ENCODE measurements at regions not wholly inside any gene's neighbourhood (a gene's known extent, or its start where the extent isn't known, plus 50 kb on each side); places are given as distances from the start of the nearest gene placed in this dataset.

GRCh38 chr4:12555011-12555410, 929.1 kb downstream of the RAB28 start:
- TF ChIP-seq CTCF (optimal IDR thresholded peaks at IDR 0.05 in 1 of 3, IDR thresholded peaks at IDR 0.05 in 1 of 3, conservative IDR thresholded peaks at IDR 0.05 in 1 of 3; ENCODE audit: extremely low read depth in 1 of 3, insufficient read depth in 2 of 3, low read length in 3 of 3), result no peak
- no peak for TF ChIP-seq EZH2 (IDR thresholded peaks at IDR 0.05; ENCODE audit: low read length)

All from keratinocyte (primary cell).